Astrocyte of the spinal cord (primary cell): ENCODE measurements at regions not wholly inside any gene's neighbourhood (a gene's known extent, or its start where the extent isn't known, plus 50 kb on each side); places are given as distances from the start of the nearest gene placed in this dataset.

Experiments used
- DNase-seq: peaks from one replicate; pipeline ENCODE4 v3.0.0; 2011; ENCODE audit warnings: low read depth, low spot score
- H3K4me3 ChIP-seq: 2 replicates; pipeline ENCODE4 v1.5.1; 2011; ENCODE audit warnings: low read depth, mild to moderate bottlenecking, low read length, moderate library complexity
- in situ Hi-C: cut with HindIII; loops from 2 replicates; pipeline ENCODE4 v1.10.0; 2017; ENCODE audit warnings: low sequenced_read_pairs
- TF ChIP-seq, protein P1 (sequence below): IDR thresholded peaks from 2 replicates; pipeline ENCODE4 v1.5.1; 2012; ENCODE audit warnings: low read depth, mild to moderate bottlenecking, low read length, inconsistent platforms

DNA sequence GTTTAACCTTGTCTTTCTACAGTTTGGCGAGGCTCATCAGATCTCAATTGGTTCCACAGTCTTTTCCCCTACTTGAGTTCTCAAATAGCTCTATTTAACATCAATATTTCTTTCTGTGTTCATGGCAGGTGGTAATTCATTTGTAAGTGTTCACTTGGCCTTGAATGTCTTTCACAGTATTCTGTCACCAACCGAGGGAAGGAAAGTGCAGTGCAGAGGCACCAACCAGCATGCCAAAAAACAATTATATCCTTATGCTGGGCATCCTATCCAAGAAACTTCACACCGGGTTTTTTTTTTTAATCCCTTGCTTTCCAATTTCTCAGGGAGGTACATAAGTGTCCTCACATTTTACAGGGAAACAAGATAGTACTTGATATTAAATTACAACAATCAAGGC, 55.0 kb upstream of the ZC3H12C start:
- in situ Hi-C loops: no loop called here
- TF ChIP-seq, protein P1, sequence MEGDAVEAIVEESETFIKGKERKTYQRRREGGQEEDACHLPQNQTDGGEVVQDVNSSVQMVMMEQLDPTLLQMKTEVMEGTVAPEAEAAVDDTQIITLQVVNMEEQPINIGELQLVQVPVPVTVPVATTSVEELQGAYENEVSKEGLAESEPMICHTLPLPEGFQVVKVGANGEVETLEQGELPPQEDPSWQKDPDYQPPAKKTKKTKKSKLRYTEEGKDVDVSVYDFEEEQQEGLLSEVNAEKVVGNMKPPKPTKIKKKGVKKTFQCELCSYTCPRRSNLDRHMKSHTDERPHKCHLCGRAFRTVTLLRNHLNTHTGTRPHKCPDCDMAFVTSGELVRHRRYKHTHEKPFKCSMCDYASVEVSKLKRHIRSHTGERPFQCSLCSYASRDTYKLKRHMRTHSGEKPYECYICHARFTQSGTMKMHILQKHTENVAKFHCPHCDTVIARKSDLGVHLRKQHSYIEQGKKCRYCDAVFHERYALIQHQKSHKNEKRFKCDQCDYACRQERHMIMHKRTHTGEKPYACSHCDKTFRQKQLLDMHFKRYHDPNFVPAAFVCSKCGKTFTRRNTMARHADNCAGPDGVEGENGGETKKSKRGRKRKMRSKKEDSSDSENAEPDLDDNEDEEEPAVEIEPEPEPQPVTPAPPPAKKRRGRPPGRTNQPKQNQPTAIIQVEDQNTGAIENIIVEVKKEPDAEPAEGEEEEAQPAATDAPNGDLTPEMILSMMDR: no peak
- no peak for DNase-seq
- no peak overlapping the region for H3K4me3 ChIP-seq
